B cell (primary cell): ENCODE measurements at regions not wholly inside any gene's neighbourhood (a gene's known extent, or its start where the extent isn't known, plus 50 kb on each side); places are given as distances from the start of the nearest gene placed in this dataset.

Experiments
- ATAC-seq: fragments of 200-7000 bp; cut with Tn5 transposase; one replicate; pipeline ENCODE4 v1.10.0; 2021; ENCODE audit warnings: low read depth, mild to moderate bottlenecking, moderate number of reproducible peaks, moderate library complexity
- CTCF ChIA-PET: fragments of 350-600 bp; sonication (Branson Sonifier 250); formaldehyde crosslinking; loops from one replicate; lab custom pipeline; 2021; ENCODE audit warnings: antibody characterized with exemption, inconsistent platforms; lab: Charles Lee
- POLR2A ChIA-PET: fragments of 350-600 bp; sonication (Branson Sonifier 250); formaldehyde crosslinking; loops from one replicate; lab custom pipeline; 2021; ENCODE audit warnings: antibody characterized with exemption; lab: Charles Lee
- DNase-seq: peaks from one replicate; pipeline ENCODE4 v3.0.0; 2013
- H2AFZ ChIP-seq: 2 replicates; pipeline ENCODE4 v1.6.1; 2012; ENCODE audit warnings: mild to moderate bottlenecking, low read depth, low read length; ENCODE audit not compliant: insufficient read depth, poor library complexity, severe bottlenecking
- H3K27ac ChIP-seq, 2 donors: 1 replicate in 1 of 2; 2 replicates in 1 of 2; pipeline ENCODE4 v1.5.1; 2012 to 2013; ENCODE audit warnings: low read length in 2 of 2, mild to moderate bottlenecking in 2 of 2, moderate library complexity in 1 of 2
- H3K27me3 ChIP-seq, 4 experiments: fragments of 200-600 bp in 1 of 4; sonication (generic) in 1 of 4; replicated peaks in 1 of 4; 1 replicate in 2 of 4; 2 replicates in 2 of 4; pipeline versions ENCODE4 v1.6.1 to v1.7.0; 2013 to 2016; ENCODE audit warnings: low read length in 3 of 4, mild to moderate bottlenecking in 2 of 4, mixed read lengths in 1 of 4, moderate library complexity in 1 of 4; ENCODE audit not compliant: insufficient read depth in 4 of 4, control insufficient read depth in 3 of 4; ENCODE audit errors: control extremely low read depth in 1 of 4
- H3K36me3 ChIP-seq, 2 experiments: replicated peaks in 1 of 2; 1 replicate in 1 of 2; 2 replicates in 1 of 2; pipeline versions ENCODE4 v1.6.1 to v1.7.1; 2013; ENCODE audit warnings: low read length in 1 of 2; ENCODE audit not compliant: insufficient read depth in 2 of 2, control insufficient read depth in 1 of 2; ENCODE audit errors: control extremely low read depth in 1 of 2, extremely low read depth in 1 of 2
- H3K4me1 ChIP-seq, 2 donors: fragments of 200-600 bp in 1 of 2; sonication (generic) in 1 of 2; 1 replicate in 1 of 2; 2 replicates in 1 of 2; pipeline versions ENCODE4 v1.5.1 to v1.6.1; 2013 to 2017; ENCODE audit warnings: low read length in 2 of 2; ENCODE audit not compliant: control insufficient read depth in 2 of 2, insufficient read depth in 2 of 2
- H3K4me2 ChIP-seq: replicated peaks from 2 replicates; pipeline ENCODE3; 2012; ENCODE audit warnings: mild to moderate bottlenecking, low read depth, low read length; ENCODE audit not compliant: poor library complexity, severe bottlenecking
- H3K4me3 ChIP-seq, 5 experiments: fragments of 200-600 bp in 1 of 5; sonication (generic) in 1 of 5; 1 replicate in 3 of 5; 2 replicates in 2 of 5; pipeline versions ENCODE4 v1.5.1 to v1.7.0; 2011 to 2016; ENCODE audit warnings: low read length in 4 of 5, mild to moderate bottlenecking in 4 of 5, low read depth in 2 of 5, control low read depth in 1 of 5, moderate library complexity in 1 of 5; ENCODE audit not compliant: insufficient read depth in 1 of 5; ENCODE audit errors: control extremely low read depth in 1 of 5, extremely low read depth in 1 of 5
- H3K79me2 ChIP-seq: fragments of 200-600 bp; sonication (generic); one replicate; pipeline ENCODE4 v1.6.0; 2016; ENCODE audit warnings: low read length; ENCODE audit not compliant: control insufficient read depth, insufficient read depth
- H3K9ac ChIP-seq: fragments of 200-600 bp; sonication (generic); 2 replicates; pipeline ENCODE4 v1.6.1; 2017; ENCODE audit warnings: mild to moderate bottlenecking, low read length, moderate library complexity
- H3K9me3 ChIP-seq, 3 donors: one replicate each; pipeline versions ENCODE4 v1.6.1 to v1.7.1; 2013; ENCODE audit warnings: low read length in 2 of 3; ENCODE audit not compliant: control insufficient read depth in 2 of 3, insufficient read depth in 1 of 3; ENCODE audit errors: control extremely low read depth in 1 of 3
- H4K20me1 ChIP-seq: 2 replicates; pipeline ENCODE4 v1.6.0; 2012; ENCODE audit warnings: mild to moderate bottlenecking, low read length; ENCODE audit not compliant: insufficient read depth, control insufficient read depth, poor library complexity, severe bottlenecking
- H3K27ac Mint-ChIP-seq: one replicate; pipeline ENCODE4 v1.8.0; 2021; ENCODE audit warnings: mixed read lengths
- H3K27me3 Mint-ChIP-seq: one replicate; pipeline ENCODE4 v1.8.0; 2021; ENCODE audit warnings: mixed read lengths
- H3K4me1 Mint-ChIP-seq: one replicate; pipeline ENCODE4 v1.8.0; 2021; ENCODE audit warnings: mixed read lengths
- H3K4me3 Mint-ChIP-seq: one replicate; pipeline ENCODE4 v1.8.0; 2021; ENCODE audit warnings: mixed read lengths
- H3K9me3 Mint-ChIP-seq: one replicate; pipeline ENCODE4 v1.8.0; 2022; ENCODE audit warnings: mixed read lengths; ENCODE audit not compliant: insufficient read depth
- EZH2 ChIP-seq: IDR thresholded peaks from 2 replicates; pipeline ENCODE4 v1.6.1; 2012; ENCODE audit warnings: borderline replicate concordance, low read depth, mild to moderate bottlenecking, moderate library complexity, low read length; ENCODE audit not compliant: insufficient read depth, poor library complexity, severe bottlenecking
- WGBS: methylation state at CpG from one replicate; pipeline ENCODE4 v1.1.5; 2013; ENCODE audit warnings: missing lambda C conversion rate; ENCODE audit not compliant: insufficient coverage; 5-methylcytosine and 5-hydroxymethylcytosine counted together
- intact Hi-C: fragments of 100-400 bp; cut with micrococcal nuclease; formaldehyde crosslinking; loops from one replicate; pipeline ENCODE4 v1.10.0; 2022
- TF ChIP-seq, protein P1 (sequence below): fragments of 200-600 bp; IDR thresholded peaks from one replicate; pipeline ENCODE4 v1.8.0; 2022; ENCODE audit warnings: antibody characterized with exemption, mild to moderate bottlenecking

GRCh38 chr15:37595426-37595970 is 338.9 kb upstream of the TMCO5A start:
- H4K20me1 ChIP-seq = no peaks in the 10 kb centered on the region
- DNase-seq (no peak), ATAC-seq (no peak)
- Mint-ChIP-seq H3K9me3 (no peaks in the 10 kb centered on the region), H3K27me3 (no peaks in the 10 kb centered on the region), H3K4me1 (no peaks in the 10 kb centered on the region), H3K27ac (no peak overlapping the region), H3K4me3 (no peak overlapping the region)
- no peaks in the 10 kb centered on the region for H3K9me3 ChIP-seq
- H2AFZ ChIP-seq = no peak overlapping the region
- no peaks in the 10 kb centered on the region for H3K4me1 ChIP-seq
- POLR2A ChIA-PET = no interaction called here
- intact Hi-C loops = no loop called here
- no peak overlapping the region for H3K4me3 ChIP-seq
- no peak overlapping the region for H3K27ac ChIP-seq
- no peaks in the 10 kb centered on the region for H3K36me3 ChIP-seq
- H3K27me3 ChIP-seq = no peaks in the 10 kb centered on the region
- H3K9ac ChIP-seq = no peak overlapping the region
- H3K79me2 ChIP-seq = no peaks in the 10 kb centered on the region
- no peak for TF ChIP-seq EZH2
- TF ChIP-seq, protein P1, sequence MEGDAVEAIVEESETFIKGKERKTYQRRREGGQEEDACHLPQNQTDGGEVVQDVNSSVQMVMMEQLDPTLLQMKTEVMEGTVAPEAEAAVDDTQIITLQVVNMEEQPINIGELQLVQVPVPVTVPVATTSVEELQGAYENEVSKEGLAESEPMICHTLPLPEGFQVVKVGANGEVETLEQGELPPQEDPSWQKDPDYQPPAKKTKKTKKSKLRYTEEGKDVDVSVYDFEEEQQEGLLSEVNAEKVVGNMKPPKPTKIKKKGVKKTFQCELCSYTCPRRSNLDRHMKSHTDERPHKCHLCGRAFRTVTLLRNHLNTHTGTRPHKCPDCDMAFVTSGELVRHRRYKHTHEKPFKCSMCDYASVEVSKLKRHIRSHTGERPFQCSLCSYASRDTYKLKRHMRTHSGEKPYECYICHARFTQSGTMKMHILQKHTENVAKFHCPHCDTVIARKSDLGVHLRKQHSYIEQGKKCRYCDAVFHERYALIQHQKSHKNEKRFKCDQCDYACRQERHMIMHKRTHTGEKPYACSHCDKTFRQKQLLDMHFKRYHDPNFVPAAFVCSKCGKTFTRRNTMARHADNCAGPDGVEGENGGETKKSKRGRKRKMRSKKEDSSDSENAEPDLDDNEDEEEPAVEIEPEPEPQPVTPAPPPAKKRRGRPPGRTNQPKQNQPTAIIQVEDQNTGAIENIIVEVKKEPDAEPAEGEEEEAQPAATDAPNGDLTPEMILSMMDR = no peak
- CTCF ChIA-PET = no interaction called here
- WGBS = 90% methylated on average over 3 of the region's 4 CpGs
- no peak overlapping the region for H3K4me2 ChIP-seq

GRCh38 chr15:37599156-37599555 is 335.3 kb upstream of the TMCO5A start:
- Histone ChIP-seq H3K4me2 (no peak overlapping the region), H3K27me3 (no peaks in the 10 kb centered on the region), H3K79me2 (no peaks in the 10 kb centered on the region), H4K20me1 (no peaks in the 10 kb centered on the region), H3K9ac (no peak overlapping the region), H2AFZ (no peak overlapping the region), H3K27ac (no peak overlapping the region), H3K36me3 (no peaks in the 10 kb centered on the region), H3K9me3 (no peaks in the 10 kb centered on the region), H3K4me1 (no peaks in the 10 kb centered on the region), H3K4me3 (no peak overlapping the region)
- no peak overlapping the region for H3K27ac Mint-ChIP-seq
- WGBS = 100% methylated on average over 1 of the region's 7 CpGs
- TF ChIP-seq EZH2 = no peak
- TF ChIP-seq, protein P1 = no peak
- ChIA-PET POLR2A (no interaction called here), CTCF (no interaction called here)
- intact Hi-C loops = no loop called here
- no peaks in the 10 kb centered on the region for H3K27me3 Mint-ChIP-seq
- no peak overlapping the region for H3K4me3 Mint-ChIP-seq
- no peaks in the 10 kb centered on the region for H3K4me1 Mint-ChIP-seq
- no peaks in the 10 kb centered on the region for H3K9me3 Mint-ChIP-seq
- no peak for DNase-seq
- ATAC-seq = no peak
